Gastroesophageal sphincter (tissue), 3 donors: ENCODE measurements at regions not wholly inside any gene's neighbourhood (a gene's known extent, or its start where the extent isn't known, plus 50 kb on each side); places are given as distances from the start of the nearest gene placed in this dataset.

ENCODE experiments used
- CTCF ChIP-seq, 4 experiments: fragments of 200-600 bp in 2 of 4; fragments of 450-650 bp in 2 of 4; sonication (generic) in 1 of 4; IDR thresholded peaks; one replicate each; pipeline ENCODE4 v1.5.1; 2017 to 2019; ENCODE audit warnings: antibody characterized with exemption in 4 of 4, mild to moderate bottlenecking in 2 of 4, moderate library complexity in 2 of 4
- EP300 ChIP-seq: sonication (generic); formaldehyde crosslinking; IDR thresholded peaks from one replicate; pipeline ENCODE4 v1.6.1; 2017; ENCODE audit warnings: antibody characterized with exemption, mild to moderate bottlenecking
- POLR2A ChIP-seq, 2 donors: fragments of 450-650 bp; IDR thresholded peaks; one replicate each; pipeline ENCODE4 v1.6.1; 2017; ENCODE audit warnings: antibody characterized with exemption in 2 of 2, mild to moderate bottlenecking in 2 of 2, moderate library complexity in 1 of 2
- POLR2AphosphoS5 ChIP-seq: sonication (generic); formaldehyde crosslinking; IDR thresholded peaks from one replicate; pipeline ENCODE4 v1.6.1; 2017; ENCODE audit warnings: antibody characterized with exemption

- TF ChIP-seq CTCF (IDR thresholded peaks at IDR 0.05) (no peak), POLR2AphosphoS5 (no peak), POLR2A (IDR thresholded peaks at IDR 0.05) (no peak), EP300 (no peak)
These were observed 95.1 kb upstream of the XPO1 start for GRCh38 chr2:61633250-61633649.
